Stimulated activated CD4-positive, alpha-beta T cell treated with anti-CD3 and anti-CD28 coated beads, Interleukin-4, amount 100 ng/mL, for 1 hour (primary cell): ENCODE measurements at regions not wholly inside any gene's neighbourhood (a gene's known extent, or its start where the extent isn't known, plus 50 kb on each side); places are given as distances from the start of the nearest gene placed in this dataset.
"Not testable (repeated sequence)": the region's sequence is repeated elsewhere in the genome, so short reads cannot be mapped to it uniquely, and the experiment has no call there.

ENCODE experiments used
- DNase-seq: peaks from one replicate; pipeline ENCODE4 v3.0.0-alpha.2; 2020

DNA sequence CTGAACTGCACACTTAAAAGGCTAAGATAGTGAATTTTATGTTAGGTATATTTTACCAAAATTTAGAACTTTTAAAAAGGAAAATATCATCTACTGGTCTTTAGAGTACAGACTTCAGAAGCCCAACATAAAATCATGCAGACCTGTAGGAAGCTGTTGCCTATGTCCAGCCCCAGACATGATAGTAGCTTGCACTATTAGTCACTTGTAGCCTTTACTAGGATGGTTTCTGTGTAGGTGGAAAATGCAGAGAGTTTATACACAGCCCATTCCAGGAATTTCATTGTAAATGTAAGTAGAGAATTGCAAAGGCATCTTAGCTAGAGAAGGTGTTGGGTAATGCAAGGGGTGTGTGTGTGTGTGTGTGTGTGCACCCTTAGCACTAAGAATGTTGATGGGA lies 640.2 kb downstream of the RNF144A start:
- DNase-seq = no peak

DNA sequence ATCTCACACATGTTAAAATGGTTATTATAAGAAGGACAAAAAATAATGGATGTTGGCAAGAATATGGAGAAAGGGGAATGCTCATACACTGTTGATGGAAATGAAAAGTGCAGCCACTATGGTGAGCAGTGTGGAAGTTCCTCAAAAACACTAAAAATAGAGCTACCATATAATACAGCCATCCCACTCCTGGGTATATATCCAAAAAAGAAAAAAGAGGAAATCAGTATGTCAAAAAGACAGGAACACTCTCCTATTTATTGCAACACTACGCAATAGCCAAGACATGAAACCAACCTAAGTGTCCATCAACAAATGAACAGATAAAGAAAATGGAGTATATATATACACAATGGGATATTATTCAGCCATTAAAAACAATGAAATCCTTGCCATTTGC lies 642.6 kb downstream of the RNF144A start:
- no peak for DNase-seq

DNA sequence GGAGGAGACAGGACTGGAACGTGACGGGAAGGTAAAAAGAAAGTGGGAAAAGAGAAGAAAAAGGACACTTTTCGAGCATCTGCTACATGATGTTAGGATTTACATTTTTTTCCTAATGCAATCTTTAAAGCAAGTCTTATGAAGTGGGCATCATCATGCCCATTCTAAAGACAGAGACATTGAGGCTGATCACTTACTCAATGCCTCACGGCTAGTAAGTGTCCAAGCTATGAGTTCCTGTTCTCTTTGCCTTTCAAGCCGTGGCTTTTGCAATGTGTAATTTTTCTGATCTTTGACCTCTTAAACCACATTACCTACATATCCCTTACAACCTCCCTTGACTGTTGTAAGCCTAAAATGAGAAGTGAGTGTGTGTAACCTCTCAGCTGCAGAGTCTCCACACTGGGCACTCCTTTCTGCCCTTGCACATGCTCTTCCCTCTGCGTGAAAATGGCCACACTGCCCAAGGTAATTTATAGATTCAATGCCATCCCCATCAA lies 649.2 kb downstream of the RNF144A start:
- no peak for DNase-seq

DNA sequence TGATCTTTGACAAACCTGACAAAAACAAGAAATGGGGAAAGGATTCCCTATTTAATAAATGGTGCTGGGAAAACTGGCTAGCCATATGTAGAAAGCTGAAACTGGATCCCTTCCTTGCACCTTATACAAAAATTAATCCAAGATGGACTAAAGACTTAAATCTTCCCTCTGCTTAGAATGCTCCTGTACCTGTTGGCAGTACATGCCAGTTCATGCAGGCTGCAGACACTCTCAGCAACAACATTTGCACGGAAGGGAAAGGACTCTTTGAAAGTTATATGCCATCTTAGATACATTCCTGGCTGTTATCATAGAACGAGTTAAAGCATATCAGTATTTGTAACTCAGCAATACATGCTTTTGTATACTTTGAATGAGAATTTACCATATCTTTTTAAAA lies 649.9 kb downstream of the RNF144A start:
- DNase-seq = not testable (repeated sequence)

DNA sequence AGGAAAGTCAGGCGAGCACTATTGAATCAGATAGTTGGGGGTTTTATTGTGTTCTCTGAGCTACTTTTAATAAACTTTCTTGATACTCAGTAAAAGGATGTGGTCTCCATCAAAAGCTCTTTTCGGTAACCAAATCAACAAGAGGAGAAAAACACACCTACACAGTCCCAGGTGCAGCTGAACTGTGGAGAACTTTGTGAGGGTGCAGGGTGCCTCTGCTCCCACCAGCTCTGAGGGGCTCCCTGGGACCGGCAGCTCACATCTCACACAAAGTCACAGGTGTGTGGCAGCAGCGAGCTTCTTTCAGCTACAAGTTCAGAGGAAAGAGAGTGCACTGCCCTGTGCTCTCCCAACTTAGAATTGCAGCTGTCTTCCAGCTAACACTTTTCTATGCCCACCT lies 650.4 kb downstream of the RNF144A start:
- peak; percentile 60 for DNase-seq

DNA sequence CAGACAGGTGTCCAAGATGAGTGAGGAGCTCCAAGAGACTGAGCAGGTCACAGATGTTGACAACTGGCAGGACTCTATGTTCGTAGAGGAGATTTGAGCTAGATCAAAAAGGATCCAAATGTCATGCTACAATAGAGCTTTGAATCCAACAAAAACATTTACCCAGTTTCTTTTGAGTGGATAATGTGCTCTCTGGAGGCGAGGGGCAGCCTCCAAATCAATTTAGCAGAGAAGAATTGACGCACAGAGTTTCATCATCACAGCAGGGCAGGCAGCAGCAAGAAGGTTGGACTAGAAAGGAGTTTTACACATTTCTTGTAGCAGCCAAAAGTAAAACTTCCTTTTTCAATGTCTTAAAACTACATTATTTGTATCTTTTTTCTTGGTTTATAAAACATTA lies 653.0 kb downstream of the RNF144A start:
- DNase-seq = no peak

DNA sequence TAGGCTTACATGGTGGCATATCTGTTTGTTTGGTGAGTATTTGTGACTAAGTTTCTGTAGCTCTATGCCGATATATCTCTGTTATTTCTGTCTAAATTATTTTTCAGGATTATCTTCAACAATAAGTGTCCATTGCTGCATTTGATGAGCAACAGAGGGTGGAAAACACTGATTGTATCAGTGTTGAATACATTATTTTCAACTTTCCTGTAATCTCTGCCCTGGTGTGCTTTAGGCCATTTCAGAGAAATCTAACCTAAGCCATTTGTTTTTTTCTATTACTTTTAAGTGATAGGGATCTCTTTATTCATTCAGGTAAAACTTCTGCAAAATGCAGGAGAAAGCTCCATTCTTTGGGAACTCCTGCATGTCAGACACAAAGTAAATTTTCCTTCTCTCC lies 654.5 kb downstream of the RNF144A start:
- DNase-seq = no peak

DNA sequence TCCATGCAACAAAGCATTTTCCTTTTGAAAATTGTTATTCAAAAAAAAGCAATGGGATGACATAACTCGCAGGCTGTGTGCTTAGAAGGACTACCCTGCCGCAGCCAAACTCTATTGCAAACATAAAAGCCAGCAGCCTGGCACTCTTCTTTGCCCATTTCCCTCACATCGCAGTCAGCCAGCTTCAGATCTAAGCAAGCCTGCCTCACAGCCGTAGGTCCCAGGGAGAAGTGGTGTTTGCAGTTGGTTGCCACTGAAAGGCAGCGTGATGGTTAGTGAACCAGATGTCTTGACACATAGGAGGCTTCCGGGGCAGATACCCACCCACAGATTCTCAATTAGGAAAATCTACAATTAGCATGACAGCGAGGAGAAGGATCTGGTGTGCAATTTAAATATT lies 655.2 kb downstream of the RNF144A start:
- DNase-seq = peak; percentile 22

DNA sequence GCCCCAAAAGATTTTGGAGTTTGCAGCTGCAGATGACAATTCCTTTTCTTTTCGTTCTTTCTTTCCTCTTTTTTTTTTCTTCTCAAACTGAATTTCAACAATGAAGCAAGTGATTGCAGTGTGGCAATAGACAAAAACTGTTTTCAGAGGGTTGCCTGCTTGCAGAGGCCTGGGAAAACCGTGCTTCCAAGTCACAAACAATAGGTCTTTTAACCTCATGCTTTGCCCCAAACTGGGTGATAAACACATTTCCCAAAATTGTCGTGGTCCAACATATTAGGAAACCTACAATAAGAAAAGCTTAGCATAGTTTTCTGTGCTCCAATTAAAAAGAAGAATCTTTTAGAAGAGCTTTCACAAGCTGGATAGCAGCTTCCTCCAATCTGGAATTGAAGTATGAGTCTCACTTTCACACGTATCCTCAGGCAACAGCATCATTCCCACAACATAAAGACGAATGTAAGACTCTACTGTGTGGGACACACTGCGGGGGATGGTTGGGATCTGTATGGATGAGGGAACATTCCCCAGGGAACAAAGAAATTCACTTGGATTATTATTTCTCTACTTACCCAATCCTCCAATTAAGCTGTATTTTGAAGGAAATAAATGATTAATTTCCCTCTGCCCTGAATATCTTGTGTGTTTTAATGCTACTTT lies 656.1 kb downstream of the RNF144A start:
- no peak for DNase-seq

DNA sequence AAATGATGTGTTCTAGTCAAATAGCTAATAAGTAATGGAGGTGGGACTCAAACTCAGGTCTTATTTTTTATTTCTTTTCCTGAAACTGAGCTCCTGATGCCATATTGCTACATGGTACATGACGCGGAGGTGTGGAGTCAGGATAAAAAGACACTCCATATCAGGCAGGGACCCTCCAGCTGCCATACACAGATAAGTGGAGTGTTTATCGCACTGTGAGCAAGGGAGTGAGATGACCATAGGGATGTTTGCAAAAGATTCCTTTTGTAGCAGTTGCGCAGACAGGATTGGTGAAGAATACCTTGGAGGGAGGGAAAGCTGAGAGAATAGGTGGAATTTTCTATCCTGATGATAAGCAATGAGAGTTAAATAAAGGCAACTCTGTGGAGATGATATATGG lies 657.2 kb downstream of the RNF144A start:
- DNase-seq = no peak

DNA sequence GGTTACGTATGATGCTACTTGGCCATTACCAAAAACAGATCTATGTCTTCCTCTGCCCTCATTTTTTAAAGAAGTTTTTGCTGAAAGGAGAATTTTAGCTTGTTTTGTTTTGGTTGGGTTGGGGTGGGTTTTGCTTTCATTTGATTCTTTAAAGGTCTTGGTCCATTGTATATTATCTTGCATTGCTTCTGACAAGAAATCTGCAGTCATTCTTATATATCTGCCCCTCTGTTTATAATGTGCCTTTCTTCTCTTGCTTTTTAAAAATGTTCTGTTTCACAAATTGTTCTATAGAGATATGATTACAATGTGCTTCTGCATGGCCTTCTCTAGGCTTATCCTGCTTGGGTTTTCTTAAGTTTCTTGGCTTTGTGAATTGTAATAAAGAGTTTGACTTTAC lies 660.6 kb downstream of the RNF144A start:
- DNase-seq = no peak

DNA sequence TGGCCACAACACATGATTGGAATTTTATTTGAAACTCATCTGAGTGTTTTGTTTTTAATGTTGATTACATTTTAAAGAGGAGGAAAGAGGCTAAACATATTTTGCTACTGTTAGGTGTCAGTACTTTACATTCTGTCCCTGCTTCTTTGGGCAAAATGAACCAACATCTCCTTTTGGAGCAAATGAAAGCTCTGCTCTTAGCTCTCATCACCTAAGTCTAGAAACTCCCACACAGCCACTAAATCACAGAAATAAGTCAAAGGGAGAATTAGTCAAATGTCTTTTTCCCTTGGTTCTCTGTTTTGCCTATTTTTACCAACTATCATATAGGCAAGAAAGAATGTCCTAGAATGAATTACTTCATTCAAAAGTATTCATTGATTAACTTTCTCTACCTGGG lies 666.8 kb downstream of the RNF144A start:
- DNase-seq = no peak

DNA sequence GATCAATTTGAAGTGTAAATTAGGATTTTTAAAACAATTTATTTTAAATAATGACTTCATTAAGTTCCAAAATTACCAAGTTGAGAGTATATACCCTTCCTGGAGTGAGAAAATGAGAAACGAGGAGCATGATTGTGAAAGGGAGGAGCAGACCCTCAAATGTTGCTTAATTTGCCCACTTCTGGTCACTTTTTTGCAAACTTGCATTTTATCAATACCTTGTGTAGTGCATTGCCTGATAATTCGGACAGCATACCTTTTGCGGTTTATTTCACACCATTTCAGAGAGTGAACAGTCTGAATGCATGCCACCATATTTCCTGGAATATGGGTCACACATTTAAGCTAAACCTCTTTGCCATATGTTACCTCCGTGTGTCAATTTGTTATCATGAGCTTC lies 669.7 kb downstream of the RNF144A start:
- DNase-seq = no peak

DNA sequence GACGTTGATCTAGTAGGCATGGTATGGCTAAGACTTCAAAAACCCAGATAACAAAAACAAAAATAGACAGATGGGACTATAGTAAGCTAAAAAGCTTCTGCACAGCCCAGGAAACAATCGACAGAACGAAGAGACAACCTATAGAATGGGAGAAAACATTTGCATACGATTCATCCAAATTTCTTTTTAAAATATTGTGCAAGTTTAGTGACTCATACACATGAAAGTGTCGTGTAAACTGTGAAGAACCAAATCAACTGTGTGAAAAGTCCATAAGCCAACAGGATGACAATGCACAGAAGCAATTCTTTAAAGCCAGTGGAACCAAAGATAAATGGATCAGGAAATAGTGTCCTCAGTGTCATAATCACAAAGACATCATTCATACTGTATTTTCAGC lies 671.1 kb downstream of the RNF144A start:
- DNase-seq = no peak

DNA sequence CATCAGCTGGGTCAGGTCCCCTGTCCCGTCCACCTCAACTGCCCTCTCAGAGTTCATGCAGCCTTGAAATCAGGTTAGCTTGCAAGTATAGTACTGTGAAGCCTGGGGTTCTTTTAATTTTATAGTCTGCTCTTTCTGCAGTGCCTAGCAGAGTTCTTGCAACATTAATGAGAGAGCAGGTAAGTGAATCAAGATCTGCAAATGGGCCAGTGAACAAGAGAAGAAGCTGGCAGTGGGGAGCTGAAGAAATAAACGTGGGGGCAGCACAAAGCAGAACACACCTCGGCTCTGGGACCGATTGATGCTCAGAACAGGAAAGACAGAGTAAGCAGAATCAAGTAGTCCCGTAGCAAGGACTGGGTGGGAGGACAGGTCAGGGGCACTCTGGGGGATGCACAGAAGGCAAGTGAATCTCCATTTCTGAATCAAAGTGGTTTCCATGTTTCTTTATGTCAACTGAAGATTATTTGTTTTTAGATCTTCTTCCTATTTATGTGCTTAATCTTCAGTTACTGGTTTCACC lies 675.5 kb downstream of the RNF144A start:
- no peak for DNase-seq

DNA sequence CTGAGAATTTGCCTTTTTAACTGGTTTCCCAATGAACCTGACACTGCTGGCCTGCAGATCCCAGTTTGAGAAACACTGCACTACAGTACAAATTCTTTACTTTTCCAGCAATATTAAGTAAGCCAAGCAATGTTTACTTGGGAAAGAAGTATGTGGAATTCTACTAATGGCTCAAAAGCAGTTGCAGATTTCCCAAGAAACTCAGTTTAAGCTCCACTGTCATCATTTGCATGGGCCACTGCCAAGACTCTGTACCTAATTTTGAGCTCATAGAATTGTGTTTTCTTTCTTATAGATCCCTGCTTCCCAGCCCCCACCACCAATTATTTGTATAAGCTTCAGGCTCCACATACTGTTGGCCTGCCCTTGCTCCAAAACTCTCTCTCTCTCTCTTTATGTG lies 676.1 kb downstream of the RNF144A start:
- DNase-seq = no peak

DNA sequence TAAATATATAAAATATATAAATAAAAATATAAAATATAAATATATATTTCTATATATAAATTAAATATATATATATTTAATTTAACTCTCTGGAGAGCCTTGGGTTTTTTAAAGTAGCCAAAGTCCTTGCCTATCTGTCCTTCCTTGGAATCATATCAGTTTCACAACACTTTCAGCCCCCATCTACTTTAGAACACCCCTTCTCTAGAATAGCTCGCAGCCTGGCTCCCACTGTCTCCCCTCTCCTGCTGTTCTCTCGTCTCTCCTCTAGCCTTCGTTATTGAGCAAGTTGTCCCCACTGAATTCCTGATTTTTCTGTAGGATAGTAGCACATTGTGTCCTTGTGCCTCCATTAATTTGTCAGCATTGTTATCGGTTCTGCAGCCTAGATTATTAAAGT lies 677.0 kb downstream of the RNF144A start:
- DNase-seq = no peak

DNA sequence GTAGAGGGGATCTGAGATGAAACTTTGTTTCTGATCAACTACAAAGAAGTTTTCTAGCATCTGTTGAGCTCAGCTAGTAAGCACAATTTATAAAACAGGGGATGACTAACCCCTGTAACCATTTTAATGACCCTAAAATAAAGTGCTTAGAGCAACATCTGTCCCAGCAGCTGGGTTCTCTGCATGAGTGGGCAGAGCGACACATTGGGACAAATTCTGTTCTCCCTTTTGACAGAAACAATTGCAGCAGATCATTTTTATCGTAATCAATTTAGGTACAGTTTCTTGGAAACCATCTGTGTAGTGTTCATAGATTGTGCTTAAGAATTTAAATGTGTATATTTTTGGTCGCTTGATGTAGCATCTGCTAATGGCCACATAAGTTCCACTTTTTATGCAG lies 678.0 kb downstream of the RNF144A start:
- DNase-seq = no peak

DNA sequence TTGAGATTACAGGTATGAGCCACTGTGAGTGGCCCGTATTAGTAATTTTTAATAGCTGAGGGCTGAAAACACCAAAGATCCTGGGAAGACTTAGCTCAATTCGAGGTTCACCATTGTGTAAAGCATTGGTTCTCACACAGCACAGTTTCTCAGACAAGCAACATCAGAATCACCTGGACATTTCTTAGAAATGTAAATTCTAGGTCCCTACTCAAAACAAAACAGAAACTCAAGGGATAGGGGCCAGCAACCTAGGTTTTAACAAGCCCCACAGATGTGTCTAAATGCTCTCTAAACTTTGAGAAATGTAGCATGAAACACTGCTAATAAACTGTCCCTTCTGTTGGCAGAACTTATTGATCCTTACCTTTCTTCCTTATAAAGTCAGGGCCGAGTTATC lies 681.2 kb downstream of the RNF144A start:
- DNase-seq = no peak

DNA sequence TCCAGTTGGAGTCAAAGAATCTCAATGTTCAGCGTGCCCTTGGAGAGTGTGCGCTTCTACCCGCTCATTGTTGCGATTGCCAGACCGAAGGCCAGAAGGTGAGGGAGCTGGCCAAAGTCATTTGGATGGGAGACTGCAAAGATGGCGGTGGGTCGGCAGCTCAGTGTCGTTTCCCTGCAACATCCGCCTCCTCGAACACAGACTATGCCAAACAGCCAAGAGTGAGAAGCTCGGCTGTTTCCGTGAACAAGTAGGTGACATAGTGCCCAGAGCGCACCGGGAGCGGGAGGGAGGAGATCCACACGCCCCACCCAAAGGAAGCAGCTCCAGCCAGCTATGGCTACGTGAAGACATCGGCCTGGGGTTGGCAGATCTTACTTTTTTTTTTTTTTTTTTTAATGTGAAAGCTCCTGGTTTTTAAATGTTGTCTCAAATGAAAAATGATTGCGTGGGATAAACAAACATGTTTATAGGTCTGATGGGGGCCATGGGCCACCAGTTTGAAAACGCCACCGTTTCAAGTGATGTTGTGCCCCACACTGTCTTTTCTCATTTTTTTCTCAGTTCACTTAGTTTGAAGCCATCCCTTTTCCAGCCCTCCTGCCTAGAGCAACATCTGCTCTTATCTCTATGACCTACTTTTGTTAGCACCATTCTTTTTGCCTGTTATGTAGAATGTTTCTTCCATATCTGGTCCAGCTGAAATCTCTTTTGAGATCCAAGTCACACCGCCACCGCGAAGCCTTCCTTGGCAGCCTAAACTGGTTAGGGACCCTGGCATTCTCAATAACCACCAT lies 682.4 kb downstream of the RNF144A start:
- no peak for DNase-seq

DNA sequence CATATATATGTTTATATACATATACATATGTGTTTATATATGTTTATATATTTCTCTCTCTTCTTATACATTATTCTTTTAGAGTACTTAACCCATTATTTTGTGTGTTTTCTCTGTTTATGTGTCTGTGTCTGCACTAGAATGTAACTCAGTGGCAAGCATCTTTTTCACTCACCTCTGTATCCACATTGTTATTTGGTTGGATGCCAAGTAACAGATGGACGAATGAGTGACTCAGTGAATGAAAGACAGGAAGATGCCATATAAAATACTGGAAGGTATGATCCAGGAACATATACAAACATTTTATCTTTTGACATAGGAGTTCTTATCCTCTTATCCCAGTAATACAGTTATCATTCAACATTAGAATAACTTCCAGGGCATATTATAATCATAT lies 684.8 kb downstream of the RNF144A start:
- DNase-seq = no peak

DNA sequence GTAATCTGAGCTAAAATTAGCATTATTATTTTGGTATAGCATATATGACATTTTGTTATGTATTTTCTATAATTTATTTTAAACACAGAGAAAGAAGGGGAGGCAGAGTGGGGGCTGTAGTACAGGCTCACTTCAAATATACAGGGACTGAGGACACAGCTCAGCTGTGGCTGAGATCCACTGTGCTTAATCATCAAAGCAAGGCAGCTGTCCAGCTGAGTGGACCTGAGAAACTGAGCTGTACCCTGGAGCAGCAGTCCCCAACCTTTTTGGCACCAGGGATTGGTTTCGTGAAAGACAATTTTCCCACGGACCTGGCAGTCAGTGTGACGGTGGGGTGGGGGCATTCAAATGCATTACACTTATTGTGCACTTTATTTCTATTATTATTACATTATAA lies 687.2 kb downstream of the RNF144A start:
- DNase-seq = no peak

DNA sequence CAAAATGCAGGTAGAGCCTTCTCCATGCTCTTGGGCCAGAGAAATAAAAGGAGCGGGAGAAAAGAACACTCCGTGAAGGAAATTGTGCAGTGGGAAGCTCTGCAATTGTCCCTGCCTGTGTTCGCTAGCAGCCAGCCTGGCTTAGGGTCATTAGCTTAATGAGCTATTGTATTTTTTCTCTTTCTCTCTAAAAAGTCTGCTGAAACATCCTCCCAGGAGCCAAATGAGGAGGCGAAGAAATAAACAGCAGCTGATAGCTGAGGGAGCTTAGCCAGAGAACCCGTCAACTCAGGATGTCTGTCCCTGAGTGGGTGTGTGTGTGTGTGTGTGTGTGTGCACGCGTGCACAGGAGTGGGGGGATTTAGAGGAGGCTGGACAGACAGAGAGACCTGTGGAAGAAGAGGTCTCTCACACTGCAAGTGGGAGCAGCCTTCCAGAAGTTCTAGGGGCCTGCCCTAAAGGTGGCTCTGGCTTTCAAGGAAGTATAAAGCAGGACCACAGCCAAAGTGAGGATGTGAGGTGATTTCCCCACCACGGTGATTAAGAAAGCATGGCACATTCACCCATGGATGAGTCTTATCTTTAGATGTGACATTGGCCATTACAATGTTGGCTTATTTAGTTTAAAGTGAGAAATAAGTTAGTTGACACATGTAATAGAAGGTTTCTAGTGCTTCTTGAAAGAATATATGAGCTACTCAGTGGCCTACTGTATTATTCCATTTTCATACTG lies 690.4 kb downstream of the RNF144A start:
- no peak for DNase-seq

DNA sequence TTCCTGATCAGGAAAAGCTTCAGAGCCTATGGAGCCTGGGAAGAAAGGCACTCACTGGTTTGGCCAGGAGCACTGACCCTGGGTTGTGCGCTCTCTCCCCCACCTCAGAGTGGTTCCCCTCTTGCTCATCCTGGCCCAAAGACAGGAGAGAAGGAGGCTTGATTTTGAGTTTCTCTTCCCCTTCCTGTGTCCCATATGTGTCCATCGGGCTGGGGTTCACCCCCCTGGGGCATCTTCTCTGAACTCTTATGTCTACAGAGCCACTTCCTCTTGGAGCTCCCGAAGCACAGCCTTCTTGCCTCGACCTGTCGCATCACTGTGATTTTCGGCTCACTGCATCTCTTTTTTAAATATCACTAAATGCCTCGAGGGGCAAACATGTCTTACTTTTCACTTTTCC lies 692.3 kb downstream of the RNF144A start:
- DNase-seq = no peak
